Natural killer cell (primary cell): ENCODE measurements at regions not wholly inside any gene's neighbourhood (a gene's known extent, or its start where the extent isn't known, plus 50 kb on each side); places are given as distances from the start of the nearest gene placed in this dataset.

Source experiments
- ATAC-seq, 3 donors: fragments of 150-1000 bp in 2 of 3; fragments of 200-7000 bp in 1 of 3; cut with Tn5 transposase; 1 replicate in 1 of 3; 2 replicates in 2 of 3; pipeline ENCODE4 v1.10.0; 2021; ENCODE audit warnings: mild to moderate bottlenecking in 2 of 3, moderate library complexity in 2 of 3
- DNase-seq, 2 donors: peaks; one replicate each; pipeline versions ENCODE4 v3.0.0 to v3.0.0-alpha.2; 2013 to 2021; ENCODE audit warnings: mixed read lengths in 1 of 2
- H3K27ac ChIP-seq: one replicate; pipeline ENCODE4 v1.5.1; 2013; ENCODE audit warnings: mild to moderate bottlenecking, low read length
- H3K27me3 ChIP-seq: one replicate; pipeline ENCODE4 v1.6.1; 2013; ENCODE audit warnings: low read length; ENCODE audit not compliant: control insufficient read depth, insufficient read depth
- H3K36me3 ChIP-seq: one replicate; pipeline ENCODE4 v1.6.1; 2013; ENCODE audit warnings: low read length; ENCODE audit not compliant: control insufficient read depth, insufficient read depth
- H3K4me1 ChIP-seq: one replicate; pipeline ENCODE4 v1.6.1; 2013; ENCODE audit warnings: low read length; ENCODE audit not compliant: control insufficient read depth, insufficient read depth
- H3K4me3 ChIP-seq: one replicate; pipeline ENCODE4 v1.5.1; 2013; ENCODE audit warnings: low read length
- H3K9me3 ChIP-seq: one replicate; pipeline ENCODE4 v1.6.1; 2013; ENCODE audit warnings: low read length; ENCODE audit not compliant: control insufficient read depth, insufficient read depth
- H3K27ac Mint-ChIP-seq, 2 donors: one replicate each; pipeline ENCODE4 v1.8.0; 2022; ENCODE audit warnings: mild to moderate bottlenecking in 2 of 2, mixed read lengths in 2 of 2, moderate library complexity in 1 of 2
- H3K27me3 Mint-ChIP-seq, 2 donors: one replicate each; pipeline ENCODE4 v1.8.0; 2022; ENCODE audit warnings: low read depth in 2 of 2, mixed read lengths in 2 of 2
- H3K36me3 Mint-ChIP-seq: one replicate; pipeline ENCODE4 v1.8.0; 2022; ENCODE audit warnings: mixed read lengths
- H3K4me1 Mint-ChIP-seq, 2 donors: one replicate each; pipeline ENCODE4 v1.8.0; 2022; ENCODE audit warnings: mixed read lengths in 2 of 2
- H3K4me3 Mint-ChIP-seq: one replicate; pipeline ENCODE4 v1.8.0; 2022; ENCODE audit warnings: mild to moderate bottlenecking, moderate library complexity, mixed read lengths
- H3K9me3 Mint-ChIP-seq, 2 donors: one replicate each; pipeline ENCODE4 v1.8.0; 2022; ENCODE audit warnings: mixed read lengths in 2 of 2
- CTCF ChIP-seq: fragments of 200-600 bp; IDR thresholded peaks from one replicate; pipeline ENCODE4 v1.8.0; 2022; ENCODE audit warnings: antibody characterized with exemption
- WGBS: methylation state at CpG from one replicate; pipeline ENCODE4 v1.1.7; 2013; ENCODE audit warnings: missing lambda C conversion rate; ENCODE audit not compliant: insufficient coverage; 5-methylcytosine and 5-hydroxymethylcytosine counted together
- intact Hi-C: fragments of 100-400 bp; cut with micrococcal nuclease; formaldehyde crosslinking; loops from one replicate; pipeline ENCODE4 v1.14.2; 2022

DNA sequence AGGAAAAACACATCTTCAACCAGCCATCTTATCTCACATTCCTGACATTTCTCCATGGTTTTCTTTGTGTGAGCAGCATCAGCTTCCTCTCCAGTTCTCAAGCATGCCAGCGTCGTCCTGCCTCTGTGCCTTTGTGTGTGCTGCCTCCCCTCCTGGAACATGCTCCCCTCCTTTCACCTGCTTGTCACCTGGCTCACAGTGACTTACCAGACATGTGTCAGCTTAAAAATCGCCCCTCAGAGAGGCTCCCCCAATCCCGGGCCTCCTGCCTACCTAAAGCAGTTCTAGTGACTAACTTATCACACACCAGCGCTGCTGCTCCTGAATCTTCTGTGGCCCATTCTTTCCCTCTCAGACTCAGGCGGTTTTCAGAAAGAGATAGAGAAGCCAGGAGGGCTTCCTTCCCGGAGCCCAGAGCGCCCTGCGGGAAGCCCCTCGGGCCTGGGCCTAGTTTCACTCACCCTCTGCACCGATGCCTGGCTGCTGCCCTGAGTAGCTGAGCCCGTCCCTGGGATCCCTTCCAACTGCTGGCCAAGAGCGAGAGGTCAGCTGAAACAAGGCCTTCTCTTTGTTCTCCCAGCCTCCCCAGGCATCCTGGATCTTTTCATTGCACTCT, 51.1 kb upstream of the MVB12B start:
- intact Hi-C loops: no loop called here
- WGBS: 82% methylated on average over 13 of the region's 13 CpGs
- H3K27me3 Mint-ChIP-seq: peaks cover 33 to 53% of the 10 kb centered on the region in 2 donors

DNA sequence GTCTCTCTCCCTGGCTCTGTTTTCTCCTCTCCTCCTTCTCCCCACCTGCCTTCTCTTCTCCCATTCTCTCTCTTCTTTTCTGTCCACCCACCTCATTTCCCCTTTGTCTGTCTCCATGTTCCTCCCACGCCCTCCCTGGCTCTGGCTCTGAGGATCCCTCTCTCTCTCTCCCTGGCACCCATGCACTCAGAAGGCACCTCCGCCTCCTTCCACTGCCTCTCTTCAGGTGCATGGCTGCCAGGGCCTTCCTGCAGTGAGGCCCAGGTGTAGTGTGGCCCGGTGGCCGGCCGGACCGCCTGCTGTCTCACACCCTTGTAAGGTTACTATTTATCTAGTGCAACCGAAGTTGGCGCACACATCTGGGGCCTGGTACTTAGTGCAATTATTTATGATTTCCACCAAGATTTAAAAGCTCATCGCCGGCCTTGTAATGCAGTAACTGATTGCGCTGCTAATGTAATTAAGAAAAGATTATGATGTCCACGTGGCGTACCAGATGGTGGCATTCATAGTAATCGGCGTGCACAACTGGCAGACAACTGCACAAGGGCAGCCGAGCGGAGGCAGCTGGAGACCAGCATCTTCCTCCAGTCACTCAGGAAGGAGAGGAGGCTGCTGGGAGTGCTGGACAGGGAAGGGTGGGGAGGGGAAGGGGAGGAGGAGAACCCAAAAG, 50.4 kb upstream of the MVB12B start:
- no peak for TF ChIP-seq CTCF
- H3K27me3 ChIP-seq: peaks cover 6% of the 10 kb centered on the region
- WGBS: 95% methylated on average over 17 of the region's 17 CpGs

More for the DNA sequence above, 51.1 kb upstream of the MVB12B start:
- no peaks in the 10 kb centered on the region for H3K36me3 ChIP-seq
- no peaks in the 10 kb centered on the region for H3K9me3 ChIP-seq
- H3K9me3 Mint-ChIP-seq: peaks cover 0 to 2% of the 10 kb centered on the region in 2 donors
- no peak overlapping the region for H3K27ac ChIP-seq
- no peaks in the 10 kb centered on the region for H3K4me1 Mint-ChIP-seq
- no peak for TF ChIP-seq CTCF
- DNase-seq: no peak
- ATAC-seq: no peak
- H3K4me1 ChIP-seq: no peaks in the 10 kb centered on the region
- H3K4me3 Mint-ChIP-seq: no peak overlapping the region
- no peak overlapping the region for H3K4me3 ChIP-seq
- no peaks in the 10 kb centered on the region for H3K36me3 Mint-ChIP-seq
- peaks cover 6% of the 10 kb centered on the region for H3K27me3 ChIP-seq
- H3K27ac Mint-ChIP-seq: no peak overlapping the region

More for the DNA sequence above, 50.4 kb upstream of the MVB12B start:
- Mint-ChIP-seq H3K27ac (no peak overlapping the region), H3K27me3 (peaks cover 36 to 58% of the 10 kb centered on the region in 2 donors), H3K4me1 (no peaks in the 10 kb centered on the region), H3K36me3 (no peaks in the 10 kb centered on the region), H3K9me3 (peaks cover 0 to 2% of the 10 kb centered on the region in 2 donors), H3K4me3 (no peak overlapping the region)
- no peaks in the 10 kb centered on the region for H3K9me3 ChIP-seq
- H3K27ac ChIP-seq: no peak overlapping the region
- intact Hi-C loops: no loop called here
- H3K4me3 ChIP-seq: no peak overlapping the region
- no peak for ATAC-seq
- no peaks in the 10 kb centered on the region for H3K36me3 ChIP-seq
- DNase-seq: no peak
- no peaks in the 10 kb centered on the region for H3K4me1 ChIP-seq
